ENCODE measurements at regions not wholly inside any gene's neighbourhood (a gene's known extent, or its start where the extent isn't known, plus 50 kb on each side); places are given as distances from the start of the nearest gene placed in this dataset.

DNA sequence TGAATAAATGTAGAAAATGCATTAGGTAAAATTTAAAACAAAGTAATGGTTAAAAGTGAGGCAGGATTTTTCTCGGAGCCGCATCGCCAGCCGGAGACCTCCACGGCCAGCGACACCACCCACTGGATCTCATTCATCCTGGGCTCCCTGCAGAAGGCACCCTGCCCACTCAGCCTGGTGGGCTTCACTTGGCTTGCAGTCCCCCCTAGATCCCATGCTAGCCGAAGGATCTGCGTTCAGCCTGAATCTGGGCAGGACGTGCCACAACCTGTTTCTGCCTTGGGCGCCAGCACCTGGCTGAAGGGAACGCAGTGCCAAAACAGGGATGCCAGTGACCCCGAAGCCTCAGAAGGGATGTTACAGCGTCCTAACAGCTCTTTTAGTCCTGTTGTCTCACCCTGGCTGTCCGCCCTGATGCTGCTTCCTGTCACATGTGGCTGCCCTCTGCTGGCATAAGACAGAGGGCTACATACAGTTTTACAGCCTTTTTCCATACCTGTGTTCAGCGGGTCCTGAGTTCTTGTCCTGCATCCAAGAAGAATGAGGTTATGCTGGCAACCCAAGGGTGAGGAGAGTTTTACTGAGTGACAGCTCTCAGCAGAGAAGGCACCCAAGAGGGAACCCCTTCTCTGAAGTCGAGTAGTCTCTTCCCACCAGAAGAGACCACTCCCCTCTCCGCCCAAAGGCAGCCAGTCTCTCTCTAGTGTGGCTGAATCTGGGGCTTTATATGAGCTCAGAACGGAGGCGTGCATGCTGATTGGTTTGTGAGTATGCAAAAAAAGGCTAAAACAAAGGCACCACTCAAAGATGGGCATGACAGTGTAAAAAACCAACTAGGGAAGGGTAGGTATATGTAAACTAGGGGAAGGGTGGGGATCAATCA is 173.1 kb upstream of the GYPC start:
- TF ChIP-seq POLR2AphosphoS5 (IDR thresholded peaks at IDR 0.05; ENCODE audit: low read depth, low read length) (no peak), POLR2A (IDR thresholded peaks at IDR 0.05; ENCODE audit: low read depth, low read length) (no peak), POU2F2 (IDR thresholded peaks at IDR 0.05; ENCODE audit: low read depth, low read length) (no peak), SPI1 (IDR thresholded peaks at IDR 0.05; ENCODE audit: low read depth, low read length) (no peak), PAX5 (IDR thresholded peaks at IDR 0.05; ENCODE audit: insufficient read depth, low read length, severe bottlenecking) (no peak), TAF1 (IDR thresholded peaks at IDR 0.05; ENCODE audit: low read depth, low read length) (no peak)
- FAIRE-seq, result no peak

DNA sequence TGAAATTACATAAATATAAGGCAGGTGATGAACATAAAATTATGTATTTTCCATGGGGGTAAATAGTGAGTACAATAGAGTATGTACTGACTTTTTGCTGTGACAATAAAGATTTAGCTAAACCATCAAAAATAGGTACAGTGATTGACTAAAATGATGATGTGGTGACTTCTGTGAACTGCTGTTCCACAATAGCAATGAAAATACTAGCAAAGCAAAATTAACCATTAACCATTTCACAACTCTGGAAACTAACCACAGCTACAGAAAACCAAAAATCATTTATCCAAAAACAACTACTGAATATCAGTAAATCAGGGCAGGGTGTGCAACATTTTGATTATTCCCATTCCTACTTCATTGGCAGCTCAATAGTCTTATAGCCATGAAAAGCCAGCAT is 161.4 kb upstream of the GYPC start:
- TF ChIP-seq POLR2AphosphoS5 (IDR thresholded peaks at IDR 0.05; ENCODE audit: low read depth, low read length) (no peak), TAF1 (IDR thresholded peaks at IDR 0.05; ENCODE audit: low read depth, low read length) (no peak)
- no peak for FAIRE-seq
- no peak for DNase-seq (ENCODE audit: insufficient read length, low spot score)

More for the DNA sequence above, 173.1 kb upstream of the GYPC start:
- no peak for DNase-seq (ENCODE audit: insufficient read length, low spot score)

DNA sequence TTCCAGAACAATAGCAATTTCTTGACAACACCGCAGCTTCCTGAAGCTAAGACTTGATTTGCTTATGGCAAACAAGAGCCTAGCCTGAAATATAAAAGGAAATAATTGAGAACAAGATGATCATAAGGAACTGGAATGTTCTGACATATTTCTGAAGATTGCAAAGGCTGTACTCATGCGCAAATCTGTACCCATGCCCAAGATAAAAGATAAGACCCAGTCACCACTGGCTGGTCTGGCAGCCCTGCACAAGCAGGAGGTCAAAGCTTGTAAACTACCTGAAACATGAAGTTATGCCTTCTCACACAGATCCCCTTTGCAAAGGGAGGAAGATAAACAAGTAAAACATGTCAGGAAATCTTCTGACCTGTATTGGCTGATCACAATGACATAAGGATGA is 160.8 kb upstream of the GYPC start:
- TF ChIP-seq SPI1 (IDR thresholded peaks at IDR 0.05; ENCODE audit: low read depth, low read length) (no peak), PAX5 (IDR thresholded peaks at IDR 0.05; ENCODE audit: insufficient read depth, low read length, severe bottlenecking) (no peak), POU2F2 (IDR thresholded peaks at IDR 0.05; ENCODE audit: low read depth, low read length) (no peak), POLR2A (IDR thresholded peaks at IDR 0.05; ENCODE audit: low read depth, low read length) (no peak), POLR2AphosphoS5 (IDR thresholded peaks at IDR 0.05; ENCODE audit: low read depth, low read length) (no peak), TAF1 (IDR thresholded peaks at IDR 0.05; ENCODE audit: low read depth, low read length) (no peak)
- no peak for FAIRE-seq

DNA sequence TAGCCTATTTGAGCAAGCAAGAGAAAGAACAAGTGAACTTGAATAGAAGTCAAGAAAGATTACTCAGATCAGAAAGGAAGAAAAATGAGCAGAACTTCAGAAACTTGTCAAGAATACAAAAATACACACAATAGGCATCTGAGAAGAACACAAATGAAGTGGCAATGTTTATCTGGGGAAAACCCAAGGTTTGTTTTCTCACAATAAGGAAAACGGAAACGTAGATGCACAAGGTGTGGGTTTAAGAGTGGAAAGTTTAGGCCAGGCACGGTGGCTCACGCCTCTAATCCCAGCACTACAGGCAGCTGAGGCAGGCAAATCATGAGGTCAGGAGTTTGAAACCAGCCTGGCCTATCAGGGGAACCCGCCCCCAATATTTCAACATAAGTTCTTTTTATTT is 159.5 kb upstream of the GYPC start:
- DNase-seq (ENCODE audit: insufficient read length, low spot score), result no peak
- no peak for FAIRE-seq
- TF ChIP-seq PAX5 (IDR thresholded peaks at IDR 0.05; ENCODE audit: insufficient read depth, low read length, severe bottlenecking) (no peak), POLR2A (IDR thresholded peaks at IDR 0.05; ENCODE audit: low read depth, low read length) (no peak), SPI1 (IDR thresholded peaks at IDR 0.05; ENCODE audit: low read depth, low read length) (no peak), TAF1 (IDR thresholded peaks at IDR 0.05; ENCODE audit: low read depth, low read length) (no peak), POLR2AphosphoS5 (IDR thresholded peaks at IDR 0.05; ENCODE audit: low read depth, low read length) (no peak), POU2F2 (IDR thresholded peaks at IDR 0.05; ENCODE audit: low read depth, low read length) (no peak)

More for the DNA sequence above, 160.8 kb upstream of the GYPC start:
- no peak for DNase-seq (ENCODE audit: insufficient read length, low spot score)

DNA sequence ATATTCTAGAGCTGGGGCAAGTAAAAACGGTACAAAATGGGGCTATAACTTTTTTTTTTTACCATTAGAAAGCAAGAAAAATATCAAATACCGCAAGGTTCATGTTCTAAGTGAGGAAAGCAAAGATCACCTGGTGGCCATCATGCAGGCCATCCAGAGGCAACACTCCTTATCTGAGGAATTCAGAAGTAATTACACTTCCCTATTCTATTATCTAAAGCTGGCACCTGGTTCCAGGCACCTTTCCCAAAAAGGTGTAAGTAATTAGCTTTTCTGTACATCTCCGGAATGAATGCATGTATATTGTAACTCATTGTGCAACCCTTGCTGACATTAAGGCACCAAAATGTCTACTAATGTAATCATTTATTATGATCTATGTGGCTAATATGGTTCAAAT is 152.5 kb upstream of the GYPC start:
- TF ChIP-seq POU2F2 (IDR thresholded peaks at IDR 0.05; ENCODE audit: low read depth, low read length), result no peak
- no peak for DNase-seq (ENCODE audit: insufficient read length, low spot score)
- FAIRE-seq, result no peak

DNA sequence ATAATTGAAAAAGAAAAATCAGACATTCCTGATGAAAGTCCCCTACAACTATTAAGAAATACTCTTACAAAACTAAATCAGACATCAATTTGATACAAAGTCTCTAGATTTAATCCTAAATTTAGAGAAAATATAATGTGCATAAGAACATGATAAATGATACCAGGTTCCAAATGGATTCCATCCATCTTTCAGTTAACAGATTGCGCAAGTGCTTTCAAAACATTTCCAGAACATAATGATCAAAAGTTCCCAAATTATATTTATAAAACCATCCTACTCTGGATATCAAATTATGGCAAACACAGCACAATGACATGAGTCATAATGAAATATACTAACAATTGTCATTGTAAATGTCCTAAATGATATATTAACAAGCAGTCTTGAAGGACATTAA is 151.0 kb upstream of the GYPC start:
- TF ChIP-seq PAX5 (IDR thresholded peaks at IDR 0.05; ENCODE audit: insufficient read depth, low read length, severe bottlenecking) (no peak), POLR2A (IDR thresholded peaks at IDR 0.05; ENCODE audit: low read depth, low read length) (no peak), TAF1 (IDR thresholded peaks at IDR 0.05; ENCODE audit: low read depth, low read length) (no peak), POU2F2 (IDR thresholded peaks at IDR 0.05; ENCODE audit: low read depth, low read length) (no peak), POLR2AphosphoS5 (IDR thresholded peaks at IDR 0.05; ENCODE audit: low read depth, low read length) (no peak), SPI1 (IDR thresholded peaks at IDR 0.05; ENCODE audit: low read depth, low read length) (no peak)

DNA sequence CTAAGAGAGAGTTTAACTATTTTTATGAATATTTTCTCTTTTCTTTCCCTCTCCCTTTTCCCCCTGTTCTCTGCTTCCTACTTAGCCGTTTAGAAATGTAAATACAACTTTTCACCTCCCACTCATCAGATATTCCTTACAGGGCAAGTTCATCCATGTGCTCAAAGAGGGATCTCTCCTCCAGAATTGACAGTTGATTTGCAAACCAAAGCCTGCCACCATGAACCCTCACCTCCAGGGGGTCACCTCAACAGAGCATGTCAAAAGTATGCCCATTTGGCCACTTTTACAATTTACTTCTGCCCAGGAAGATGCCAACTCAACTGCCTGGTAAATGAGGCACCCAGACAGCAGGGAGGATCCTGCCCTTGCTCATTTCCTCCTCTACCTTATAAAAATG is 149.2 kb upstream of the GYPC start:
- no peak for TF ChIP-seq POLR2AphosphoS5 (IDR thresholded peaks at IDR 0.05; ENCODE audit: low read depth, low read length)
- no peak for TF ChIP-seq POLR2A (IDR thresholded peaks at IDR 0.05; ENCODE audit: low read depth, low read length)
- TF ChIP-seq POU2F2 (IDR thresholded peaks at IDR 0.05; ENCODE audit: low read depth, low read length), result no peak
- TF ChIP-seq SPI1 (IDR thresholded peaks at IDR 0.05; ENCODE audit: low read depth, low read length), result no peak
- no peak for TF ChIP-seq PAX5 (IDR thresholded peaks at IDR 0.05; ENCODE audit: insufficient read depth, low read length, severe bottlenecking)
- no peak for TF ChIP-seq TAF1 (IDR thresholded peaks at IDR 0.05; ENCODE audit: low read depth, low read length)
- no peak for DNase-seq (ENCODE audit: insufficient read length, low spot score)
- FAIRE-seq, result no peak

More for the DNA sequence above, 151.0 kb upstream of the GYPC start:
- no peak for FAIRE-seq
- no peak for DNase-seq (ENCODE audit: insufficient read length, low spot score)

DNA sequence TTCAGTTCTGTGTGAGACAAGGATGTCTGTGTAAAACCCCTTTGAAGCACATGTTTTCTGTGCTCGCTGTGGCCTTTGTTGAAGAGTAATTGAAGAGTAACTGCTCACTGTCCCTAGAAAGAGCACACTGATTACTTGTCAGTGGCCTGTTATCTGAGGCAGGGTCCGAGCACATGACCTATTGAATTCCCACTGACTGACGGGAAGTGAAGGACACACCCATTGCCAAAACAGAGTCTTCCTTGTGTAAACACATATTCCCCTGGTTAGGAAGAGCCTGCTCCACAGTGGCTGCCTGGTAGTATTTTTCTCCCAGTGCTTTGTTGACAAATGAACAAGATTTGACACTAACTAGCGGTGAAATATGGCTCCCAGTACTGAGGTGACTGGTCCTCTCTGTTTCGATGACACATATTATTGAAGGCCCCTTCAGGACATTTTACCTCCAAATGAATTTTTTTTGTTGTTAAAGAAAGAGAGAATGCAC is 148.5 kb upstream of the GYPC start:
- no peak for DNase-seq (ENCODE audit: insufficient read length, low spot score)
- TF ChIP-seq POLR2A (IDR thresholded peaks at IDR 0.05; ENCODE audit: low read depth, low read length) (no peak), SPI1 (IDR thresholded peaks at IDR 0.05; ENCODE audit: low read depth, low read length) (no peak), POLR2AphosphoS5 (IDR thresholded peaks at IDR 0.05; ENCODE audit: low read depth, low read length) (no peak), TAF1 (IDR thresholded peaks at IDR 0.05; ENCODE audit: low read depth, low read length) (no peak), POU2F2 (IDR thresholded peaks at IDR 0.05; ENCODE audit: low read depth, low read length) (no peak), PAX5 (IDR thresholded peaks at IDR 0.05; ENCODE audit: insufficient read depth, low read length, severe bottlenecking) (no peak)
- no peak for FAIRE-seq

DNA sequence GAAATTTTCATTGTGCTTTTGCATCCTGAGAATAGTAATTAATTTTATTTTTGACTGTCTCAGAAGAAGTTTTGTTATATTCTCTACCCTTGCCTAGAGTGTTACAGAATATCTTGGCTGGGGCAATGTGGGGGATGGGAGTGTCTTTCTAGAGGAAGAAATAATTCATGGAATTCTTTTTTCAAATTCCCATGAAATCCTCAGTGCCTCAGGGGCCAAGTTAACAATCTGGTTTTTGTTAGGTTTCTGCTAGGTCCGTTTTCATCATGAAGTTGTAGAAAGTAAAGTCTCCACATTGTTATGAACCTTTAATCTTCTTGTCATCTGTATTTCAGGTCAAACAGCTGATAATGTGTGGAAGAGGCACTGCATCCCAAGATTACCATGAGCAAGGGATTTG is 145.6 kb upstream of the GYPC start:
- FAIRE-seq, result no peak
- no peak for DNase-seq (ENCODE audit: insufficient read length, low spot score)
- TF ChIP-seq POLR2AphosphoS5 (IDR thresholded peaks at IDR 0.05; ENCODE audit: low read depth, low read length), result no peak
- TF ChIP-seq POLR2A (IDR thresholded peaks at IDR 0.05; ENCODE audit: low read depth, low read length), result no peak
- no peak for TF ChIP-seq SPI1 (IDR thresholded peaks at IDR 0.05; ENCODE audit: low read depth, low read length)

DNA sequence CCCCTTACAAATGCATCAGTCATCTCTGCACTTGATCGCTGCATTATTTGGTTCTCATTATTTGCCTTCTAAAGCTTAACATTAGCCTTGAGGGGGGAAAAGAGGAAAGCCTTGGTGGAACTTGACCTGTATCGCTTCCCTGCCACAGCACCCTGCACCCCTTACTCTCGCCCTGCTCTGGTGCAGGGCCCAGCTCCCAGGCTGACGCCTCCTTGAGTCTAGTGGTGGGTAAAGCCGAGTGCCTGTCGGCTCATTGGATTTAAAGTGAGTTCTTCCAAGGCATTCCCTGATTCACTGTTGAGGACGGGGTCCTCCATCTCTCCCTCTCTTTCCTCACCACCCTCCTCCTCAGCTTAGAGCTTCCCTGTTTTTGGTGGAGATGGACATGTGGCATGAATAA is 145.0 kb upstream of the GYPC start:
- DNase-seq (ENCODE audit: insufficient read length, low spot score) (no peak), FAIRE-seq (no peak)
- TF ChIP-seq TAF1 (IDR thresholded peaks at IDR 0.05; ENCODE audit: low read depth, low read length) (no peak), POLR2AphosphoS5 (IDR thresholded peaks at IDR 0.05; ENCODE audit: low read depth, low read length) (no peak), POU2F2 (IDR thresholded peaks at IDR 0.05; ENCODE audit: low read depth, low read length) (no peak), SPI1 (IDR thresholded peaks at IDR 0.05; ENCODE audit: low read depth, low read length) (no peak), POLR2A (IDR thresholded peaks at IDR 0.05; ENCODE audit: low read depth, low read length) (no peak), PAX5 (IDR thresholded peaks at IDR 0.05; ENCODE audit: insufficient read depth, low read length, severe bottlenecking) (no peak)
